A673 (cell line): ENCODE measurements at regions not wholly inside any gene's neighbourhood (a gene's known extent, or its start where the extent isn't known, plus 50 kb on each side); places are given as distances from the start of the nearest gene placed in this dataset.
"Not testable (repeated sequence)": the region's sequence is repeated elsewhere in the genome, so short reads cannot be mapped to it uniquely, and the experiment has no call there.

Source experiments
- BruUV-seq: library from RNA; stranded (reverse); fragments of 400-500 nt; replicated peaks from 2 replicates; lab custom pipeline; 2021; lab: Mats Ljungman, UMichigan
- CTCF ChIA-PET: fragments of 300-600 bp; sonication (Branson Sonifier 250); formaldehyde crosslinking; loops from one replicate; lab custom pipeline; 2022; ENCODE audit warnings: antibody characterized with exemption; lab: Charles Lee
- POLR2A ChIA-PET: fragments of 300-600 bp; sonication (Branson Sonifier 250); formaldehyde crosslinking; loops from one replicate; lab custom pipeline; 2022; ENCODE audit warnings: antibody characterized with exemption; ENCODE audit not compliant: low non-redundant PET; lab: Charles Lee
- DNase-seq: peaks from one replicate; pipeline ENCODE4 v3.0.0-alpha.2; 2015; ENCODE audit warnings: low spot score
- H3K27ac ChIP-seq: fragments of 200-600 bp; sonication (generic); 2 replicates; pipeline ENCODE4 v1.5.1; 2016; ENCODE audit warnings: mixed run types, low read depth, mild to moderate bottlenecking, mixed read lengths, antibody characterized with exemption, low read length; ENCODE audit not compliant: poor library complexity, severe bottlenecking
- H3K27me3 ChIP-seq: fragments of 200-600 bp; sonication (generic); replicated peaks from 2 replicates; pipeline ENCODE4 v1.6.1; 2017; ENCODE audit warnings: mixed run types, low read depth, mild to moderate bottlenecking, mixed read lengths, antibody characterized with exemption, low read length; ENCODE audit not compliant: insufficient read depth, poor library complexity
- H3K36me3 ChIP-seq: fragments of 200-600 bp; sonication (generic); 2 replicates; pipeline ENCODE4 v1.6.1; 2016; ENCODE audit warnings: mixed run types, mild to moderate bottlenecking, mixed read lengths, antibody characterized with exemption, low read length; ENCODE audit not compliant: insufficient read depth, poor library complexity, severe bottlenecking
- H3K4me1 ChIP-seq: fragments of 200-600 bp; sonication (generic); 2 replicates; pipeline ENCODE4 v1.6.1; 2017; ENCODE audit warnings: mixed run types, mild to moderate bottlenecking, mixed read lengths, antibody characterized with exemption, low read length; ENCODE audit not compliant: insufficient read depth, poor library complexity, severe bottlenecking
- H3K4me3 ChIP-seq: fragments of 200-600 bp; sonication (generic); 2 replicates; pipeline ENCODE4 v1.5.1; 2016; ENCODE audit warnings: low read depth, mixed run types, mild to moderate bottlenecking, mixed read lengths, low read length; ENCODE audit not compliant: poor library complexity, severe bottlenecking
- H3K9me3 ChIP-seq: fragments of 200-600 bp; sonication (generic); 2 replicates; pipeline ENCODE4 v1.6.1; 2016; ENCODE audit warnings: mixed run types, low read depth, mild to moderate bottlenecking, mixed read lengths, antibody characterized with exemption, low read length; ENCODE audit not compliant: poor library complexity, severe bottlenecking
- CTCF ChIP-seq: fragments of 300-800, 200-600 bp; sonication (generic); conservative IDR thresholded peaks from 2 replicates; pipeline ENCODE4 v1.5.1; 2017; ENCODE audit warnings: low read depth, mild to moderate bottlenecking, antibody characterized with exemption, low read length, moderate library complexity, mixed read lengths
- EZH2 ChIP-seq: fragments of 200-600 bp; sonication (generic); IDR thresholded peaks from 2 replicates; pipeline ENCODE4 v1.6.1; 2017; ENCODE audit warnings: borderline replicate concordance, low read depth, mild to moderate bottlenecking, mixed read lengths, antibody characterized with exemption, low read length; ENCODE audit not compliant: poor library complexity, severe bottlenecking
- intact Hi-C: fragments of 100-400 bp; cut with micrococcal nuclease; formaldehyde crosslinking; loops from one replicate; pipeline ENCODE4 v1.10.0; 2022; ENCODE audit not compliant: unreplicated experiment

- H3K27ac ChIP-seq, result no peak overlapping the region
- CTCF ChIA-PET, result no interaction called here
- POLR2A ChIA-PET, result no interaction called here
- no peak for DNase-seq
- H3K9me3 ChIP-seq, result no peaks in the 10 kb centered on the region
- intact Hi-C loops, result no loop called here
- TF ChIP-seq EZH2 (no peak), CTCF (no peak)
- H3K36me3 ChIP-seq, result no peaks in the 10 kb centered on the region
- no peaks in the 10 kb centered on the region for H3K4me1 ChIP-seq
- H3K4me3 ChIP-seq, result no peak overlapping the region
- BruUV-seq, result no TSS peak
- no peaks in the 10 kb centered on the region for H3K27me3 ChIP-seq
Measured at GRCh38 chr1:109844609-109845008, 66.0 kb upstream of the CSF1 start.

- no peak for DNase-seq
- CTCF ChIA-PET, result no interaction called here
- BruUV-seq, result no TSS peak
Measured at GRCh38 chr1:109840011-109840629, 70.5 kb upstream of the CSF1 start.

GRCh38 chr1:109839276-109839675 is 71.4 kb upstream of the CSF1 start:
- BruUV-seq, H3K4me3 ChIP-seq, H3K36me3 ChIP-seq, H3K27ac ChIP-seq, intact Hi-C loops, H3K4me1 ChIP-seq, DNase-seq, POLR2A ChIA-PET, H3K9me3 ChIP-seq, H3K27me3 ChIP-seq, CTCF ChIA-PET: not testable (repeated sequence)

More at GRCh38 chr1:109840011-109840629, 70.5 kb upstream of the CSF1 start:
- intact Hi-C loops, result no loop called here
- Histone ChIP-seq H3K4me3 (no peak overlapping the region), H3K9me3 (no peaks in the 10 kb centered on the region), H3K36me3 (no peaks in the 10 kb centered on the region), H3K4me1 (no peaks in the 10 kb centered on the region), H3K27me3 (no peaks in the 10 kb centered on the region), H3K27ac (no peak overlapping the region)
- POLR2A ChIA-PET, result no interaction called here
- TF ChIP-seq CTCF (no peak), EZH2 (no peak)

GRCh38 chr1:109838838-109839240 is 71.8 kb upstream of the CSF1 start:
- no peaks in the 10 kb centered on the region for H3K4me1 ChIP-seq
- intact Hi-C loops, result no loop called here
- no peaks in the 10 kb centered on the region for H3K36me3 ChIP-seq
- H3K27me3 ChIP-seq, result no peaks in the 10 kb centered on the region
- no peak overlapping the region for H3K4me3 ChIP-seq
- no TSS peak for BruUV-seq
- no peaks in the 10 kb centered on the region for H3K9me3 ChIP-seq
- POLR2A ChIA-PET, result no interaction called here
- no peak for DNase-seq
- CTCF ChIA-PET, result no interaction called here
- TF ChIP-seq CTCF, result no peak
- TF ChIP-seq EZH2, result no peak
- H3K27ac ChIP-seq, result no peak overlapping the region
